K562 (cell line): ENCODE measurements at regions not wholly inside any gene's neighbourhood (a gene's known extent, or its start where the extent isn't known, plus 50 kb on each side); places are given as distances from the start of the nearest gene placed in this dataset.

Experiments
- ATAC-seq: fragments of 200-7000 bp; cut with Tn5 transposase; 3 replicates; pipeline ENCODE4 v1.9.1; 2020; ENCODE audit warnings: moderate library complexity
- BruUV-seq: library from RNA; stranded (reverse); fragments of 400-500 nt; replicated peaks from 2 replicates; lab custom pipeline; 2021; lab: Mats Ljungman, UMichigan
- CTCF ChIA-PET: fragments of 300-600 bp; formaldehyde crosslinking; extraction: SDS; loops from one replicate; lab custom pipeline; 2021; ENCODE audit warnings: low intra/inter-chr PET ratio; lab: Yijun Ruan, JAX
- POLR2A ChIA-PET: fragments of 300-600, 350-650 bp; sonication (Branson Sonifier 250); formaldehyde crosslinking; extraction: SDS; loops from one replicate; lab custom pipeline; 2021; ENCODE audit warnings: antibody characterized with exemption, inconsistent platforms; lab: Yijun Ruan, JAX
- DNase-seq, 4 experiments: peaks; one replicate each; pipeline versions ENCODE4 v3.0.0 to v3.0.0-alpha.2; 2011 to 2018; ENCODE audit warnings: low spot score in 3 of 4, mixed read lengths in 3 of 4; ENCODE audit errors: extremely low read depth in 1 of 4
- FAIRE-seq: peaks from 2 replicates; lab custom pipeline; 2011; peaks lifted over from hg19 to GRCh38; lab: Jason Lieb, UNC
- H2AFZ ChIP-seq: 2 replicates; pipeline ENCODE4 v1.6.0; 2011; ENCODE audit warnings: low read depth, low read length, control low read depth, inconsistent platforms
- H3K27ac ChIP-seq: fragments of 200-600 bp; 3 replicates; pipeline ENCODE4 v1.8.0; 2011; ENCODE audit warnings: low read depth, mild to moderate bottlenecking, control low read depth, inconsistent platforms, low read length, moderate library complexity, mixed read lengths; ENCODE audit errors: extremely low read depth
- H3K27me3 ChIP-seq, 2 experiments: fragments of 300-600 bp in 1 of 2; 2 replicates in 1 of 2; 3 replicates in 1 of 2; pipeline versions ENCODE4 v1.6.0 to v1.8.0; 2011; ENCODE audit warnings: inconsistent platforms in 2 of 2, low read length in 2 of 2, mild to moderate bottlenecking in 1 of 2, mixed read lengths in 1 of 2, moderate library complexity in 1 of 2; ENCODE audit not compliant: control insufficient read depth in 2 of 2, insufficient read depth in 2 of 2
- H3K36me3 ChIP-seq: fragments of 300-600 bp; 3 replicates; pipeline ENCODE4 v1.8.0; 2011; ENCODE audit warnings: mild to moderate bottlenecking, low read length, inconsistent platforms; ENCODE audit not compliant: control insufficient read depth, insufficient read depth
- H3K4me1 ChIP-seq, 2 experiments: fragments of 200-600 bp in 1 of 2; replicated peaks in 1 of 2; 2 replicates in 1 of 2; 3 replicates in 1 of 2; pipeline versions ENCODE4 v1.5.1 to v1.8.0; 2011; ENCODE audit warnings: inconsistent platforms in 2 of 2, low read length in 2 of 2, mild to moderate bottlenecking in 1 of 2, mixed read lengths in 1 of 2, moderate library complexity in 1 of 2; ENCODE audit not compliant: control insufficient read depth in 2 of 2, insufficient read depth in 2 of 2
- H3K4me2 ChIP-seq: 2 replicates; pipeline ENCODE4 v1.6.1; 2011; ENCODE audit warnings: low read length, control low read depth, inconsistent platforms, mixed read lengths; ENCODE audit not compliant: insufficient read depth
- H3K4me3 ChIP-seq: fragments of 200-600 bp; sonication (generic), shearing (Covaris generic); 2 replicates; pipeline ENCODE4 v1.5.1; 2016; ENCODE audit warnings: control low read depth, inconsistent platforms
- H3K79me2 ChIP-seq: fragments of 200-600 bp; 3 replicates; pipeline ENCODE4 v1.8.0; 2011; ENCODE audit warnings: low read length, inconsistent platforms; ENCODE audit not compliant: control insufficient read depth, insufficient read depth
- H3K9ac ChIP-seq, 2 experiments: 2 replicates each; pipeline versions ENCODE4 v1.6.0 to v1.6.1; 2011; ENCODE audit warnings: low read depth in 2 of 2, low read length in 2 of 2, control low read depth in 1 of 2, inconsistent platforms in 1 of 2, mild to moderate bottlenecking in 1 of 2, mixed read lengths in 1 of 2; ENCODE audit not compliant: insufficient read depth in 1 of 2
- H3K9me1 ChIP-seq: one replicate; pipeline ENCODE4 v1.6.0; 2011; ENCODE audit warnings: inconsistent platforms, mild to moderate bottlenecking, low read length, moderate library complexity; ENCODE audit not compliant: control insufficient read depth, insufficient read depth
- H3K9me3 ChIP-seq: replicated peaks from 2 replicates; pipeline ENCODE4 v1.5.1; 2011; ENCODE audit warnings: low read depth, low read length, inconsistent platforms; ENCODE audit not compliant: control insufficient read depth, insufficient read depth
- H4K20me1 ChIP-seq: replicated peaks from 2 replicates; pipeline ENCODE4 v1.6.1; 2011; ENCODE audit warnings: low read length, inconsistent platforms, mixed read lengths; ENCODE audit not compliant: control insufficient read depth, insufficient read depth
- ASH1L ChIP-seq: fragments of 450-650 bp; IDR thresholded peaks from 2 replicates; pipeline ENCODE4 v1.6.1; 2018; ENCODE audit warnings: borderline replicate concordance, mild to moderate bottlenecking, low read depth; ENCODE audit not compliant: partially characterized antibody
- ETV5 ChIP-seq: sonication (generic); formaldehyde crosslinking; IDR thresholded peaks from 2 replicates; pipeline ENCODE4 v1.4.0; 2020; ENCODE audit warnings: low read depth, mild to moderate bottlenecking, missing genetic modification reagents
- FOXJ2 ChIP-seq: fragments of 200-800 bp; sonication (Bioruptor generic); IDR thresholded peaks from 2 replicates; pipeline ENCODE4 v1.6.1; 2016; ENCODE audit warnings: missing genetic modification characterization, missing compliant biosample characterization
- KDM4B ChIP-seq, 2 experiments: fragments of 450-650 bp in 1 of 2; sonication (generic) in 1 of 2; IDR thresholded peaks; 2 replicates each; pipeline ENCODE4 v1.6.1; 2016 to 2017; ENCODE audit warnings: borderline replicate concordance in 2 of 2, antibody characterized with exemption in 1 of 2, low read depth in 1 of 2, mild to moderate bottlenecking in 1 of 2
- RAD21 ChIP-seq, 2 experiments: fragments of 250-450 bp in 1 of 2; fragments of 450-650 bp in 1 of 2; sonication (Bioruptor Pico) in 1 of 2; formaldehyde crosslinking in 1 of 2; IDR thresholded peaks in 1 of 2; conservative IDR thresholded peaks in 1 of 2; 2 replicates each; pipeline versions ENCODE4 v1.4.0 to v1.8.0; 2020 to 2022; ENCODE audit warnings: mild to moderate bottlenecking in 2 of 2, moderate library complexity in 1 of 2
- RAD51 ChIP-seq: fragments of 450-650 bp; IDR thresholded peaks from 2 replicates; pipeline ENCODE4 v1.7.1; 2016; ENCODE audit warnings: low read depth, mild to moderate bottlenecking, borderline replicate concordance
- RB1 ChIP-seq: fragments of 450-650 bp; IDR thresholded peaks from 2 replicates; pipeline ENCODE4 v1.6.1; 2017; ENCODE audit warnings: low read depth, mild to moderate bottlenecking
- TRIM28 ChIP-seq: fragments of 450-650 bp; IDR thresholded peaks from 2 replicates; pipeline ENCODE4 v1.6.1; 2017
- ZFP91 ChIP-seq: sonication (generic); formaldehyde crosslinking; IDR thresholded peaks from 2 replicates; pipeline ENCODE4 v1.8.0; 2022; ENCODE audit warnings: mild to moderate bottlenecking, missing genetic modification reagents
- ZHX1 ChIP-seq: fragments of 150-350 bp; conservative IDR thresholded peaks from 2 replicates; pipeline ENCODE4 v1.6.1; 2014; ENCODE audit warnings: low read length
- WGBS: fragments of 100-300 bp; shearing (Covaris generic); methylation state at CpG from one replicate; pipeline ENCODE4 v1.1.6; 2016; ENCODE audit warnings: low coverage, mixed read lengths; ENCODE audit not compliant: insufficient coverage; ENCODE audit errors: missing lambda C conversion rate; 5-methylcytosine and 5-hydroxymethylcytosine counted together
- in situ Hi-C: fragments of 300-500 bp; cut with MboI; formaldehyde crosslinking; loops from 4 replicates; pipeline ENCODE4 v1.15.0; 2018; ENCODE audit warnings: inconsistent platforms, mixed read lengths
- intact Hi-C: fragments of 100-400 bp; cut with micrococcal nuclease; formaldehyde crosslinking; loops from 2 replicates; pipeline ENCODE4 v1.14.2; 2022

GRCh38 chr16:64892835-64893785, 228.8 kb downstream of the CDH11 start:
- H3K9ac ChIP-seq = no peak overlapping the region
- H3K9me1 ChIP-seq = no peaks in the 10 kb centered on the region
- H3K79me2 ChIP-seq = no peaks in the 10 kb centered on the region
- H3K27me3 ChIP-seq = no peaks in the 10 kb centered on the region
- no peaks in the 10 kb centered on the region for H3K36me3 ChIP-seq
- no peak for FAIRE-seq
- intact Hi-C loops (no loop called here), in situ Hi-C loops (no loop called here)
- no peaks in the 10 kb centered on the region for H3K4me1 ChIP-seq
- WGBS = 0% methylated on average over 11 of the region's 11 CpGs
- no peak overlapping the region for H3K4me3 ChIP-seq
- H3K4me2 ChIP-seq = no peak overlapping the region
- BruUV-seq = no TSS peak
- no peak overlapping the region for H3K27ac ChIP-seq
- CTCF ChIA-PET = no interaction called here
- ATAC-seq = no peak
- H2AFZ ChIP-seq = no peak overlapping the region
- DNase-seq = no peak
- TF ChIP-seq ASH1L = no peak
- H3K9me3 ChIP-seq = no peaks in the 10 kb centered on the region
- POLR2A ChIA-PET = no interaction called here
- H4K20me1 ChIP-seq = no peaks in the 10 kb centered on the region

GRCh38 chr16:64889446-64889845, 232.4 kb downstream of the CDH11 start:
- no peak overlapping the region for H3K27ac ChIP-seq
- BruUV-seq = no TSS peak
- intact Hi-C loops = no loop called here
- H3K36me3 ChIP-seq = no peaks in the 10 kb centered on the region
- no peaks in the 10 kb centered on the region for H3K9me3 ChIP-seq
- H3K4me1 ChIP-seq = no peaks in the 10 kb centered on the region
- ChIA-PET POLR2A (no interaction called here), CTCF (no interaction called here)
- H4K20me1 ChIP-seq = no peaks in the 10 kb centered on the region
- ATAC-seq = no peak
- no peaks in the 10 kb centered on the region for H3K79me2 ChIP-seq
- no peak overlapping the region for H3K9ac ChIP-seq
- no peaks in the 10 kb centered on the region for H3K9me1 ChIP-seq
- 3% methylated on average over 2 of the region's 2 CpGs for WGBS
- DNase-seq = no peak
- H2AFZ ChIP-seq = no peak overlapping the region
- in situ Hi-C loops = no loop called here
- no peak overlapping the region for H3K4me3 ChIP-seq
- no peaks in the 10 kb centered on the region for H3K27me3 ChIP-seq
- no peak overlapping the region for H3K4me2 ChIP-seq
- FAIRE-seq = no peak
- TF ChIP-seq ETV5 (CRISPR knock-in tag) (no peak), FOXJ2 (tag) (no peak), ZFP91 (CRISPR knock-in tag) (no peak), RAD51 (no peak), ZHX1 (no peak), KDM4B (IDR thresholded peaks at IDR 0.05; ENCODE audit: borderline replicate concordance in 2 of 2, low read depth in 1 of 2) (no peak), RB1 (no peak), RAD21 (CRISPR knock-in tag; conservative IDR thresholded peaks at IDR 0.05 in 1 of 2, IDR thresholded peaks at IDR 0.05 in 1 of 2) (no peak), TRIM28 (no peak)
